ENCODE measurements at regions not wholly inside any gene's neighbourhood (a gene's known extent, or its start where the extent isn't known, plus 50 kb on each side); places are given as distances from the start of the nearest gene placed in this dataset.
"Not testable (repeated sequence)": the region's sequence is repeated elsewhere in the genome, so short reads cannot be mapped to it uniquely, and the experiment has no call there.

GRCh38 chr2:36058076-36058475 lies 297.5 kb upstream of the CRIM1 start:
- DNase-seq (ENCODE audit: low read depth, low spot score), result no peak

- DNase-seq (ENCODE audit: low read depth, low spot score), result no peak
These were observed 302.8 kb upstream of the CRIM1 start for GRCh38 chr2:36052819-36053218.

- DNase-seq (ENCODE audit: low read depth, low spot score), result no peak
These were observed 311.2 kb upstream of the CRIM1 start for GRCh38 chr2:36044411-36044810.

DNA sequence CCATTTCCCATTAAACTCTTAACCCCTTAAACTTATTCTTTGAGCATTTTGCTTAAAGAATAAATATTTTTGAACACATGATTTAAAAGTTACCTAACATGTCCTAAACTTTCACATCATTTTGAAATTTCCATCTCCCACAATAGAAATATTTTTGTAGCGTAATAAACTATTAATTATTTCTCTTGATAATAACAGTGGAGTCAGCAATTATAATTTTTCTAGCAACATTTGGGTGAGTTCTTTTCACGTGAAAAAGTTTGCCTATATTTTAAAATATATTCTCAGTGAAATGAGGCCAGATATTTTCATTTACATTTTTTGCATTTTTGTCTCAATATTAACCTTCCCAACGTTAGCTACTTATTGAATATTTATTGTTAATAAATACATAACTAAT lies 320.4 kb upstream of the CRIM1 start:
- DNase-seq (ENCODE audit: low read depth, low spot score), result no peak

- no peak for DNase-seq (ENCODE audit: low read depth, low spot score)
These were observed 323.5 kb upstream of the CRIM1 start for GRCh38 chr2:36032046-36032445.

DNA sequence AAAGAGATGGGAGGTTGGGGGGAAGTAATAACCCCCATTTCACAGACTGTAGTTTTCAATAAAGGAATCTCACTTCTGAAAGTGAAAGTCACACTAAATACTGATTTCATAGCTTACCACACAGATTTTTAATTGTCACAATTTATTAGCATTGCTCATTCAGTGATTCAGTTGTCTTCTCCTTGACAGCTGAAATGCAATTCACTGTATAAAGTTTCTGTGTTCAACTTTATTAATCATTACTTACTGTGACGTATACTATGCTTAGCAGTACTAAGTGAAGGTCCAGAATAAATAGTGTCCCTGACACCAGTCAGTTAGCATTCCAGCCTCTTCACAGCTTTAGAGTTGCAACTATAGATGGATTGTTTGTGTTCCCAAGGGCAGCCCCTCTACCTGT lies 324.1 kb upstream of the CRIM1 start:
- DNase-seq (ENCODE audit: low read depth, low spot score), result no peak

- no peak for DNase-seq (ENCODE audit: low read depth, low spot score)
These were observed 328.0 kb upstream of the CRIM1 start for GRCh38 chr2:36027616-36028015.

- no peak for DNase-seq (ENCODE audit: low read depth, low spot score)
These were observed 342.5 kb upstream of the CRIM1 start for GRCh38 chr2:36013064-36013463.

- no peak for DNase-seq (ENCODE audit: low read depth, low spot score)
These were observed 349.1 kb upstream of the CRIM1 start for GRCh38 chr2:36006444-36006843.

DNA sequence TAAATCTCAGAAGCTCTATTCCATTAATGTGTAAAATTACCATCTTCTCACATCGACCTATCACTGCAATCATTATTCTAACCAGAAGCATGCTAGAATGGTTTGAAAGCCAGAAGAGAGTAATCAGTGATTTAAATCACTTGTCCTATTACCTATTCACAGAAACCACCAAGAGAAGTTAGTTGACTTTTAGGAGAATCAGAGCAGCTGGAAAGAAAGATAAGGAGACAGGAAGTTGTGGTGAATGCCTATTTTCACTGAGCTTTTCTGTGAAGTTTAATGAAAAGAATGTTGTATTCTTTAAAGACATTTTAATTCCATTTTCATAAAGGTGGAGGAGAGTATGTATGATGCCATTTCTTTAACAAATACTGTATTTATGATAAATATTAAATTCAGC lies 352.6 kb upstream of the CRIM1 start:
- DNase-seq (ENCODE audit: low read depth, low spot score), result no peak

DNA sequence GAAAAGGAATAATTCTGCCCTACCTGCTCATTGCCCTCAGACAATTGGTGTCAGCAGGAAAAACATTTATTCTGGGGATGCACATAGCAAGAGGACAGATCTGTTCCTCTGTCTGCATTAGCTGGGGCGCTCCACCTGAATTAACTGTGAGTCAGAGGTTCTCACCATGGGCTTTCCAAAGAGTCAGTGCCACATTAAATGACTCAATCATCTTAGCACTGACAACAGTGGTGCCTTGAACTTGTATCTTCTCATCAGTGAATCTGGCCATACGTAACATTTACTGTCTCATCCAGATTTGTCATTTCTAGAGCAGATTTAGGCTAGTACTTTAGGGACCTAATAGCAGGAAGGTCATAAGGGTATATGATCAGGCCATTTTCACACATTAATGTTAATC lies 358.1 kb upstream of the CRIM1 start:
- no peak for DNase-seq (ENCODE audit: low read depth, low spot score)

- DNase-seq (ENCODE audit: low read depth, low spot score), result no peak
These were observed 366.1 kb upstream of the CRIM1 start for GRCh38 chr2:35989503-35989902.

DNA sequence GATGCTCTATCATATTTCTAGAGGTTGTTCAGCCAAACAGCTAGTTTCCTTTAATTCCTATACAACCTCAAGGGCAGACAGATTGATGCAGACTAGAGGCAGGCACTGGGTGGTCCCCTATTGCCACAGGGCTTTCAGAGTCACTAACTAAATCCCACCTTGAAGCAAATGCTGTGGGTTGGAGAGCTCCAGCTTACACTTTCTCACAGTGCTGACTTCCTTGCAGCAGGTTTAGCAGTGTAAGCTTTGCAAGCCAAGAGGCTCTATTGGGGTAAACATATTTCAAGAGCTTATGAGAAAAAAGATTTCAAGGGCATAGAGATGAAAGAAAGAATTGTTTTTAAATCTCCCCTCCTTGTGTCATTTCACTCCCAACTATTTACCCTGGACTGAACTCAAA lies 366.5 kb upstream of the CRIM1 start:
- DNase-seq (ENCODE audit: low read depth, low spot score), result no peak

- no peak for DNase-seq (ENCODE audit: low read depth, low spot score)
These were observed 368.7 kb upstream of the CRIM1 start for GRCh38 chr2:35986871-35987270.

- DNase-seq (ENCODE audit: low read depth, low spot score), result no peak
These were observed 377.4 kb upstream of the CRIM1 start for GRCh38 chr2:35978218-35978617.

DNA sequence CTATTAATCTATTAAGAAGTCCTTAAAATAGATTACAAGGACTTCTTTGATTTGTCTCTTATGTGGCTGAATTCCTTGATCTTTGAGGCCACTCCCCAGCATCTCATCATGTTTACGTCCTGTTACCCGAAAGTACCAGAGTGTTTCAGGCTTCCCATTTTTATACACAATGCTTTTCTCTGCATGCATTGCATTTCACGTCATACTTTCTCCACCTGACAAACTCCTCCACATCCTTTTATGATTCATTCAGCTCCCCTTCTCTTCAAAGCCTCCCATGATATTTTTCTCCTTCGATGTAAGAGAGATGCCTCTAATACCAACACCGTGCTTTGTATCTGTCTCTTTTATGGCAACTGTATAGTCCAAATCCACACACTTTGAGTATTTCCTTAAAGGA lies 379.0 kb upstream of the CRIM1 start:
- no peak for DNase-seq (ENCODE audit: low read depth, low spot score)

GRCh38 chr2:35973737-35974132 lies 381.8 kb upstream of the CRIM1 start:
- no peak for DNase-seq (ENCODE audit: low read depth, low spot score)

DNA sequence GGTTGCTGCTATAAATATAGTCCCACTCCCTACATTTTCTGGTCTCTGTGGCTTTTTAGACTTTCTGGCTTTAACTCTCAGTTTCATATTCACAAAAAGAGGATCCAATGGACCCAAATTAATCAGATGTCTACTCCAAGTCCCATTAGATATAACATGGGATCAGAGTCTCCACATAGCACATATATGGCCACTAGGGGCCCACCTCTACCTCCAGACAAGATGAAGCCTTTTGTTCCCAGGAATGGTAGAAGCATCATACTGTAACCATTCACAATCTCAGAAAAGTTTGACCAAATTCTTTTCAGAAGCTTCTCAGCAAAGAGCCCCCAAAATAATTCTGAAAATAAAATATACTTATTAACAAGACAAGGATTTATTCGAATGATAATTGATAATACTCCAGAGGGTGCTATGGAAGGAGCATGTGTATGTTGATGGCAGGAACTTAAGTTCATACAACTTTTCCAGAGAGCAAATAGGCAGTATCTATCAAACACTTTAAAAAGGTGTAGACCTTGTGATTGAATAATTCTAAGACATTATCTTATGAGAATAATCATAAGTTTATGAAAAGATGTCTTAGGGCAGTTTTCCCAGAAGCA lies 382.3 kb upstream of the CRIM1 start:
- no peak for DNase-seq (ENCODE audit: low read depth, low spot score)

DNA sequence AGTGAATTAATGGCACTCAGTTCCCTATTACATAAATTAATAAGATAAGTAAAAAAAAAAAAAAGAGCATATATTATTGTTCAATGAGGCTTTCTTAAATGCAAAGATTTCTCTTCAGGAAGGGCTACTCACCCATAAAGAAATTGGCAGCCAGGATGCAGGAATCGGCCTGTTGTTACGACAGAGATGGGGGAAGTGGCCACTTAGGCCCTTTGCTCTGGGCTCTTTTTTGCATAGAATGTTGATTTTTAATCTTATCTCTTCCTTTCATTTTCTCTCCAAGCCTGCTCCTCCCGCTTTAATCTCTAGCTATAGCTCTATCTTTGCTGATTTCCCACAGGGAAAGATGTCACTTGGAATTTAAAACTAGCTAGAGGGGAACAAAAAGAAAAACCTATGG lies 391.8 kb upstream of the CRIM1 start:
- no peak for DNase-seq (ENCODE audit: low read depth, low spot score)

- no peak for DNase-seq (ENCODE audit: low read depth, low spot score)
These were observed 392.2 kb upstream of the CRIM1 start for GRCh38 chr2:35963357-35963756.

- DNase-seq (ENCODE audit: low read depth, low spot score), result no peak
These were observed 392.9 kb upstream of the CRIM1 start for GRCh38 chr2:35962585-35963146.

DNA sequence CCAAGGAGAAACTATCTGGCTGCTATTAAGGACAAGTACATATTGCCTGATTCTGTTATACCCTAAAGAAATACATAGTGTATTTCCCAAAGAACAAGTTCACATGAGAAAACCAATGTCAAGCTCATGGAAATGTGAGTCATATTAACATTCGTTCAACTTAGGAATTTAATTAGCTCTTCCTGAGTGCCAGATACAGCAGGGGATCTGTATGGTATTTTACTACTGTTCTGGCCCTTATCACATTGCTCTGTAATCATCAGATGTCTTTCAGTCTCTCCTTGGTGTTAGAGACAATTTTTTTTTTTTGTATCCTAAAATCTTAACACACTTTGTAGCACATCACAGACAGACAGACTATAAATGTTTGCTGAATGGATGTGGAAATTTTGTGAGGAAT lies 395.0 kb upstream of the CRIM1 start:
- DNase-seq (ENCODE audit: low read depth, low spot score), result no peak

- not testable (repeated sequence) for DNase-seq (ENCODE audit: low read depth, low spot score)
These were observed 398.5 kb upstream of the CRIM1 start for GRCh38 chr2:35957053-35957452.

- no peak for DNase-seq (ENCODE audit: low read depth, low spot score)
These were observed 409.1 kb upstream of the CRIM1 start for GRCh38 chr2:35946478-35946877.

Measured in smooth muscle cell of the brain vasculature (primary cell).